Kasumi-1 (cell line): ENCODE measurements at regions not wholly inside any gene's neighbourhood (a gene's known extent, or its start where the extent isn't known, plus 50 kb on each side); places are given as distances from the start of the nearest gene placed in this dataset.

Experiments used
- DNase-seq, 2 experiments: peaks; one replicate each; lab custom pipeline; 2025; lab: John Stamatoyannopoulos, UW

GRCh38 chr13:105316731-105317130 is 1218.7 kb downstream of the EFNB2 start:
- no peak for DNase-seq

- DNase-seq, result no peak
Observed at GRCh38 chr13:105312906-105313305, 1222.6 kb downstream of the EFNB2 start.

GRCh38 chr13:105311094-105311493 is 1224.4 kb downstream of the EFNB2 start:
- DNase-seq, result no peak

- no peak for DNase-seq
Observed at GRCh38 chr13:105307776-105308175, 1227.7 kb downstream of the EFNB2 start.

- no peak for DNase-seq
Observed at GRCh38 chr13:105297839-105298238, 1237.6 kb downstream of the EFNB2 start.

- DNase-seq, result peak; percentile 49 to 55
Observed at GRCh38 chr13:105291987-105292386, 1243.5 kb downstream of the EFNB2 start.

- DNase-seq, result no peak
Observed at GRCh38 chr13:105290596-105290995, 1244.9 kb downstream of the EFNB2 start.

- DNase-seq, result no peak
Observed at GRCh38 chr13:105285526-105285925, 1249.9 kb downstream of the EFNB2 start.

GRCh38 chr13:105282406-105283285 is 1252.8 kb downstream of the EFNB2 start:
- no peak for DNase-seq

- no peak for DNase-seq
Observed at GRCh38 chr13:105278943-105279381, 1256.5 kb downstream of the EFNB2 start.

- DNase-seq, result no peak
Observed at GRCh38 chr13:105276571-105276970, 1258.9 kb downstream of the EFNB2 start.

GRCh38 chr13:105273665-105274222 is 1261.7 kb downstream of the EFNB2 start:
- DNase-seq, result no peak

- peak; percentile 84 to 86 for DNase-seq
Observed at GRCh38 chr13:105272660-105273631, 1262.5 kb downstream of the EFNB2 start.

GRCh38 chr13:105266615-105267014 is 1268.8 kb downstream of the EFNB2 start:
- no peak for DNase-seq

- DNase-seq, result no peak
Observed at GRCh38 chr13:105262579-105262978, 1272.9 kb downstream of the EFNB2 start.

- DNase-seq, result no peak
Observed at GRCh38 chr13:105259426-105259825, 1276.0 kb downstream of the EFNB2 start.

GRCh38 chr13:105255472-105255871 is 1280.0 kb downstream of the EFNB2 start:
- DNase-seq, result no peak

- no peak for DNase-seq
Observed at GRCh38 chr13:105251293-105251692, 1284.2 kb downstream of the EFNB2 start.

GRCh38 chr13:105247830-105248229 is 1287.6 kb downstream of the EFNB2 start:
- no peak for DNase-seq

GRCh38 chr13:105240371-105240770 is 1295.1 kb downstream of the EFNB2 start:
- DNase-seq, result no peak

- no peak for DNase-seq
Observed at GRCh38 chr13:105232439-105232838, 1303.0 kb downstream of the EFNB2 start.

- no peak for DNase-seq
Observed at GRCh38 chr13:105232006-105232405, 1303.5 kb downstream of the EFNB2 start.
